GM18498 (cell line): ENCODE measurements at regions not wholly inside any gene's neighbourhood (a gene's known extent, or its start where the extent isn't known, plus 50 kb on each side); places are given as distances from the start of the nearest gene placed in this dataset.
"Not testable (repeated sequence)": the region's sequence is repeated elsewhere in the genome, so short reads cannot be mapped to it uniquely, and the experiment has no call there.

Experiments
- ATAC-seq: cut with Tn5 transposase; IDR thresholded peaks from one replicate; pipeline ENCODE4 v1.9.1; 2021; ENCODE audit warnings: mild to moderate bottlenecking, moderate library complexity; ENCODE audit not compliant: unreplicated experiment

DNA sequence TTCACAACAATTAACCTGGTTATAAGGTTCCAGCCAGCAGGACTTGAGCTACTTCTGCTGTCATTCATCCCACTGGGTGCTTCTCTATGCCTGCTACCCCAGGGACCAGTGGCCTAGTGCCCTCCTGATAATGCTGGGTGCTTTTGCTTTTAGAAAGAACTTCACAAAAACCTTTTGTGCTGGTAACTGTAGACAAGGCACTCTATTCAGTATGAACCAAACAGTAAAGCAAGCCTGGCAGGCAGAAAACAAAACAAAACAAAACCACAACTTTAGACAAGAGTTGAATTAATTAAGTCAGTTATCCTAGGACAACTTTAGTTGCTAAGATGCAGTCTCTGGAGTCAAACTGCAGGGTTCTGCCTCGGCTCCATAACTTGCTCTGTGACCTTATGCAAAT lies 61.9 kb upstream of the ADGRL2 start:
- no peak for ATAC-seq

GRCh38 chr1:81733480-81733879 lies 67.3 kb upstream of the ADGRL2 start:
- no peak for ATAC-seq

- no peak for ATAC-seq
Measured at GRCh38 chr1:81731989-81732388, 68.7 kb upstream of the ADGRL2 start.

- ATAC-seq, result no peak
Measured at GRCh38 chr1:81730881-81731280, 69.9 kb upstream of the ADGRL2 start.

DNA sequence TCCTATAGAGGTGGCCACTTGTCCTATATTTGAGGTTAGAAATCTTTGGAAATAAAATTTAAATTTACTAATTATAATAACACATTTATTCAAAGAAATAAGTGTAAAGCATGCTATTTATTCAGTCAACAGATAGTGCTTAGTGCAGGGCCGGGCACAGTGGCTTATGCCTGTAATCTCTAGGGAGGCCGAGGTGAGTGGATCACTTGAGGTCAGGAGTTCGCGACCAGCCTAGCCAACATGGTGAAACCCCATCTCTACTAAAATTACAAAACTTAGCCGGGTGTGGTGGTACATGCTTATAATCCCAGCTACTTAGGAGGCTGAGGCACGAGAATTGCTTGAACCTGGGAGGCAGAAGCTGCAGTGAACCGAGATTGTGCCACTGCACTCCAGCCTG lies 70.4 kb upstream of the ADGRL2 start:
- ATAC-seq, result not testable (repeated sequence)

GRCh38 chr1:81729818-81730217 lies 70.9 kb upstream of the ADGRL2 start:
- ATAC-seq, result no peak

DNA sequence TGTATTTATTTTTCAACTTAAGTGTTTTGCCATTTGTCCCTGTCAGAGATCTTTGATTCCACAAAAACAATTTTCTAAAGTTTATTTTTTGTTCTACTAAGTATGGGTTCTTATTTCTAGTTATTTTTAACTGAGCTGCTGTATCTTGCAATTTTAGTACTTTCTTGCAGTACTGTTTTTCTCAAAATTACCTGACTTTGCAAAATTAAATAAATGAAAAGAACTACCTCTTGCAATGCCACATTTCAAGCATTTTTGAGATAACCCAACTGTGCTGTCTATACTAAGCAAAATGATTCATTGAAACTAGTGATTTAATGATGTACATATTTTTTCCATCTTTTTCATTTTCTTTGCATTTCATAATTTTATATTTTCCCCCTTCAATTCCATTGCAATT lies 71.5 kb upstream of the ADGRL2 start:
- ATAC-seq, result no peak

GRCh38 chr1:81725823-81726222 lies 74.9 kb upstream of the ADGRL2 start:
- ATAC-seq, result no peak

DNA sequence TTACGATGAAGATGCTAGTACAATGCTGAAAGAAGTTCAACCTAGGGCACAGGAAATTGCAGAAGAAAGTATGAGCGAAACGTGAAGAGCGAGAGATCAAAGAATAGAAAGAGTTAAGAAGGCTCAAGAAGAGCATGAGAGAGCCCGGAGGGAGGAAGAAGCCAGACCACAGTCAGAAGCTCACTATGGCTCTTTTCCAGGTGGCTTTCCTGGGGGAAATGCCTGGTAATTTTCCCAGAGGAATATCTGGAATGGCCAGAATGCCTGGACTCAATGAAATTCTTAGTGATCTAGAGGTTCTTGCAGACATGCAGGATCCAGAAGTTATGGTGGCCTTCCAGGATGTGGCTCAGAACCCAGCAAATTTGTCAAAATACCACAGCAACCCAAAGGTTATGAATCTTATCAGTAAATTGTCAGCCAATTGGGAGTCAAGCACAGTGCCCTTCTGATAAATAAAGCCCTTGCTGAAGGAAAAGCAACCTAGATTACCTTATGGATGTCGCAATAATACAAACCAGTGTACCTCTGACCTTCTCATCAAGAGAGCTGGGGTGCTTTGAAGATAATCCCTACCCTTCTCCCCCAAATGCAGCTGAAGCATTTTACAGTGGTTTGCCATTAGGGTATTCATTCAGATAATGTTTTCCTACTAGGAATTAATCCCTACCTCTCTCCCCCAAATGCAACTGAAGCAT lies 78.0 kb upstream of the ADGRL2 start:
- ATAC-seq, result not testable (repeated sequence)

DNA sequence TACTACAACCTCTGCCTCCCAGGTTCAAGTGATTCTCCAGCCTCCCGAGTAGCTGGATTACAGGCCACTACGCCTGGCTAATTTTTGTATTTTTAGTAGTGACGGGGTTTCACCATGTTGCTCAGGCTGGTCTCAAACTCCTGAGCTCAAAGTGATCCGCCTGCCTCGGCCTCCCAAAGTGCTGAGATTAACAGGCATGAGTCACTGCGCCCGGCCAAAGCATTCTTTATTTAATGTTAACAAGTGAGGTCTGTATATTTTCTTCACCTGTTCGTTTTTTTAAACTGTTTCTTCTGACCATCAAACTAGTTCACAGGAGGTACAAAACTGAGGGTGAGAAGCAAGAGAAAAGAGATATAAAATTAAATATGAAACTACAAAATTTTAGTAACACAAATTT lies 80.5 kb upstream of the ADGRL2 start:
- not testable (repeated sequence) for ATAC-seq

DNA sequence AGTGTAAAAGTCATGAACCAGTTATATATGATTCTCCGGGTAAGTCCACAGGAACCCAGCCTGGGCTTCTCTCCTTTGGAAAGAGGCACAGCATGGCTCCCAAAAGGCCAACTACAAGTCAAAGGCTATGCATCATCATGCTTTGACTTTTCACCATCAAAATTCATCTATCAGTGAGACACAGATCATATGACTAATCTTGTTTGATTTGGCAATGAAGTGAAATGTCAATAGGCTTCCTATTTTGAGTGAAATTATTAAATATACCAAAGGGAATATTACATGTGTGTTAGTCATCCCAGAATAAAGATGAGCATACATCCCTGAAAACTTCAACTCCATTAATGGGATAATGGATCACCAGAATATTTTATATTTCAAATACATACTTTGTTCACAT lies 83.5 kb upstream of the ADGRL2 start:
- ATAC-seq, result no peak

DNA sequence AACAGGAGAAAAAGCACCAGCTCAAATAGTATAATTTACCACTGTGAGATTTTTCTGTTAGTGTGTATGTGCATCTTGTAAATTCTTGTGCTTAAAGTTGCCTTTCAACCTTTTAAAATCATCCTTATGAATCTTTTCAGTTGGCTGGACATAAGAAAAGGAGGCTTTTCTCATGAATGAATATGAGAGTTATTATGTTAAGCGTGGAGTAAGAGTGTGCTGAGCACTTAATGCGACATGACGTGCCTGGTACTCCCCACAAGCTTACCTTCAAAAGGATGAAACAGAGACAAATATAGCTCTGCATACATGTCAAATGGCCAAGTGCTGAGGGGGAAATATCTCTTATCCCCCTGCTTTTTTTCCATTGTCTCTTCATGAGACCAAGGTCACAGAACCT lies 85.3 kb upstream of the ADGRL2 start:
- ATAC-seq, result no peak

DNA sequence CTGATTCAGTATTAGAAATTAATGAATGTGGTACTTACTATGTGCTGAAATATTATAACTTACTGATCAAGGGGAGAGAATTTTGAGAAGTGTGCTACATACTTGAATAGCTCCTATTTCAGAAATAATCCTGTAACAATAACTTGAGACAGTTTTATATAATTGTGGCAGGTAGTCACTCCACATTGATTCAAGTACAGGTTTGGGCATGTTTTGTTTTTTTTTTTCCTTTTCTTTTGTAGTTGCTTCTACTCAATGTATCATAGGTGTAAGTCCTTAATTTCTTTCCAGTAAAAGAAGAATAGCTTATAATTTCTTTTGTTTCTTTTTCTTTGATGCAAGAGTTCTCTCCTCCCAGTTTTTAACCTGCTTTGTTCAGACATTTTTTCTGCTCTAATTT lies 86.1 kb upstream of the ADGRL2 start:
- no peak for ATAC-seq

DNA sequence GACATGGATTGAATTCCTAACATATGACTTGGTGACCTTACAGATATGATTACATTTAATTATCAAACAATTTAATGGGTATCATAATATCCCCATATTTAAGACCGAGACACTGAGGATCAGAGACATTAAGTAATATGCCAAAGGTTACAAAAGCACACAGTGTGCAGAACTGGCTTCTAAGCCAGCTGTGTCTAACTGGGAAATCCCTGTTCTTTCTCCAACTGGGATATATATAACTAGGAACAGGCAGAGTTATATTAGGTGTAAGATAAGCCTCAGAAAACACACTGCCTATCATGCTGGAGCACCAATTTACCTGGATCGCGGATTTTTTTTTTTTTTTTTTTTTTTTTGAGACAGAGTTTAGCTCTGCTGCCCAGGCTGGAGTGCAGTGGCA lies 88.3 kb upstream of the ADGRL2 start:
- no peak for ATAC-seq

DNA sequence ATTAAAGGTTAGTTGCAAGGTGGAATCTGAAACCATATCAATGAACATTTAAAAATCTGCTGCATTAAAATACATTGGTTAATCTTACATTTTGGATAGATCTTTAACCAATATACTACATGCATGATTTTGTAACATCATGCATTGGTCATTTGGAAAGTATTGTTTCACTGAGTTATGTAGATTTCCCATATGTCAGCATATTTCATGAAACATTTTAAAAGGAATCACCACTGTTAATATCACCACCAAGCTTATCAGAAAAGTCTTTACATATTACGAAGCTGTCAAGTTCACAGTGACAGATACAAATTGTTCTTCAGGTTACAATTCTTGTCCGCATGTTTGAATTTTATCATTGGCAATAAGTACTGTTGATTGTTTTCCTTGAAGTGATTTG lies 89.9 kb upstream of the ADGRL2 start:
- ATAC-seq, result no peak

GRCh38 chr1:81708250-81708649 lies 92.5 kb upstream of the ADGRL2 start:
- ATAC-seq, result no peak

DNA sequence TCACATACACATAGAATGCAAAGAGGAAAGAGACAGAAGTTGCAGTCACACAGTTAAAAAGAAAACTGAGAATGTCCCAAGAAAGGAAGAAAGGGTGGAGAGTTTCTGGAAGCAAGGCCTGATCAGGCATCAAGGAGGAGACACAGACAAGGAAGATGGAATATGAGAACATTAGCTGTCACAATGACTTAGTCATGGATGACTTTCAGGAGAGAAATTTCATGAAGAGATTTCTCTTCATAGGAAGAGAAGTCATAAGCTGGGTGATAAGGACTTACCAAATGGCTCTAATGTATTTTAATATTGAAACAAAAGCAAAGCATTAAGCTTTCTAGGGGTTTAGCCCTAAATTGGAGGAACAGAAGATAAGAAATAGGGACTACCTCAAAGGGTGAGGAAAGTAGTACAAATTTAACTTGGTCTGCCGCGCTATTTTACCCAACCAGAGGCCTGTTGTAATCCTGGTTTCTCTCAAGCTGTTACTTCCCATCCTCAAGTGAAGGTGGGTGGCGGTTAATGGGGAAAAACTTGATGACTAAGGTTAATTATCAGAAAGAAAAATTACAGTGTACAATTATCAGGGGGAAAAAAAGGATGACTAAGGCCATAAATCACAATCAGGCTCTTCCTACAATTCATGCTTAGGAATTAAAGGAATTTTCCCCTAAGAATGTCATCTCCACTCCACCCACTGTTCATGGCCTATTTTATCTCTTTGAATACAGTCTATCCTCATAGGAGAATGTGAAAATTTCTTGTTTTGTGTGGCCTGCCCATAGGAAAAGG lies 93.9 kb upstream of the ADGRL2 start:
- no peak for ATAC-seq

DNA sequence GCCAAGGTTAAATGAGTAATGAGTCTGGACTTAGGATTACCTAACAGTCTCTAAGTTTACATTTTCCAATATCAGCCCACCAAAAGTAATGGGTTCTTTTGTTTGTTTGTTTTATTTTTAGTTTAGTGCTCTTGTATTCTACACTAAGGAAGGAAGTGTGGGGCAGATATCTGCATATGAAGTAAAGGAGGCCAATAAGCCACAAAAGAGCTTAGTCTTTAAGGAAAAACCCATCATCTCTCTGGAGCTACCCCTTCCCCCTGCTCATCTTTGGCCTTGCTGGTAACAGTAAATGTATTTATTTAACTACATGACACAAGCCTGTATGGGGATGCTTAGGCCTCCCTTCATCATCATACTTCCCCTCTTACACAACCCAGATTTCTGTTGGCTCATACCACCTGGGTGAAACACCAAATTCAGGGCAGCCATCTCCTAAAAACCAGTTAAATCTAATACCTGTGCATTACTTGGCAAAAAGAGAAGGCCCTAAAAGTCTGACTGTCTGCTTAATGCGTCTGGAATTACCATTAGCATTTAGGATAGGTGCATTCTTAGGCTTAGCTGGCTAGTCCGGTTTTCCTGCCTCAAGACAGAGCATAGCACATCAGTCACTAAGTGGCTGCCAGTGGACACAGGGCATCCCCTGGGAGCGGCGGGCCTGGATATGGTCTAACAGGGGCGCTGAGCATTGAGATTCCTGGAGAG lies 96.8 kb upstream of the ADGRL2 start:
- ATAC-seq, result no peak

DNA sequence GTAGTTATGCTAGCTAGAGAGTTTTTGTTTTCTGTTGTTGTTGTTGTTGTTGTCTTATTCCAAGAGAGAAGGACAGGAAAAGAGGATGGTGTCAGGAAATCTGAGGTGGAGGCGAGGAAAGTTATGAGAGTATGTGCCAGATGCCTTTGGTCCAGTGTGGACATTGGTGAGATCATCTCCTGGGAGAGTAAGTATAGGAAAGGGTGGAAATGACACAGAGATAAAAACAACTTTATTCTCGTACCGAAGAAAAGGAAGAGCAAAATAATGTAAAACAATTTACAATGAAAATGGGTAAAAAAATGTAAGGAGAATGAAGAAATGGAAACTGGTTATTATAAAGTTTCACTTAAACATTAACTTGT lies 97.4 kb upstream of the ADGRL2 start:
- no peak for ATAC-seq

DNA sequence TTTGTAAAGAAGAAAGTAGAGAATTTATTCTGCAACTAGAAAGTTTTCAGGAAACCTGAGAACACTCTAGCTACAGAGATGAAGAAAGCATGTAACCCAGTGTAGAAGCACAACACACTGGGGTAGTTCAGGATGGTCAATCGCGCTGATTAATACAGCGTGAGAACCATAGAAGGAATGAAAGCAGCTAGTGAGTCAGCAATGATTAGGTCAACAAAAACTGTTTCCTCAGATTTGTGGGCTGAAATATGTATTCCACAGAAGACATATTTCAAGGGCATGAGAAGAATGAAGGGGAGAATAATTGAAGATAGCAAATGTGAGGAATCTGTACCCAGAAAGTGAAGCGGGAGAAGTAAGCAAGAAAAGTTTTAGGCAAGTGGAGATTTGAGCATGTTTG lies 97.8 kb upstream of the ADGRL2 start:
- no peak for ATAC-seq

GRCh38 chr1:81702079-81702715 lies 98.5 kb upstream of the ADGRL2 start:
- ATAC-seq, result no peak
